Testis (tissue), 2 donors: ENCODE measurements at regions not wholly inside any gene's neighbourhood (a gene's known extent, or its start where the extent isn't known, plus 50 kb on each side); places are given as distances from the start of the nearest gene placed in this dataset.

Experiments
- DNase-seq: peaks from one replicate; pipeline ENCODE4 v3.0.0-alpha.2; 2019
- H3K27ac ChIP-seq, 2 donors: fragments of 200-600 bp; sonication (generic); one replicate each; pipeline ENCODE4 v1.5.1; 2019
- H3K27me3 ChIP-seq: fragments of 200-600 bp; sonication (generic); one replicate; pipeline ENCODE4 v1.5.1; 2019
- H3K36me3 ChIP-seq: fragments of 200-600 bp; sonication (generic); one replicate; pipeline ENCODE4 v1.5.1; 2017; ENCODE audit warnings: low read depth; ENCODE audit errors: missing control alignments
- H3K4me1 ChIP-seq: fragments of 200-600 bp; sonication (generic); one replicate; pipeline ENCODE4 v1.5.1; 2019
- H3K4me3 ChIP-seq, 2 donors: fragments of 200-600 bp; sonication (generic); one replicate each; pipeline ENCODE4 v1.5.1; 2017 to 2019
- H3K9me3 ChIP-seq: fragments of 200-600 bp; sonication (generic); one replicate; pipeline ENCODE4 v1.5.1; 2017
- POLR2A ChIP-seq: fragments of 450-650 bp; IDR thresholded peaks from one replicate; pipeline ENCODE4 v1.6.1; 2017; ENCODE audit warnings: antibody characterized with exemption, mild to moderate bottlenecking, moderate library complexity
- WGBS, 2 donors: methylation state at CpG; one replicate each; pipeline ENCODE4 v1.1.5; 2018; 5-methylcytosine and 5-hydroxymethylcytosine counted together
- intact Hi-C: fragments of 100-400 bp; cut with DNase I; formaldehyde crosslinking; loops from one replicate; pipeline ENCODE4 v1.15.1; 2023; ENCODE audit warnings: low total_unique reads
- TF ChIP-seq, protein P1 (sequence below), 3 experiments: fragments of 450-650 bp in 2 of 3; fragments of 200-600 bp in 1 of 3; sonication (generic) in 1 of 3; IDR thresholded peaks; one replicate each; pipeline ENCODE4 v1.5.1; 2016 to 2019; ENCODE audit warnings: antibody characterized with exemption in 3 of 3, mild to moderate bottlenecking in 2 of 3, moderate library complexity in 1 of 3

DNA sequence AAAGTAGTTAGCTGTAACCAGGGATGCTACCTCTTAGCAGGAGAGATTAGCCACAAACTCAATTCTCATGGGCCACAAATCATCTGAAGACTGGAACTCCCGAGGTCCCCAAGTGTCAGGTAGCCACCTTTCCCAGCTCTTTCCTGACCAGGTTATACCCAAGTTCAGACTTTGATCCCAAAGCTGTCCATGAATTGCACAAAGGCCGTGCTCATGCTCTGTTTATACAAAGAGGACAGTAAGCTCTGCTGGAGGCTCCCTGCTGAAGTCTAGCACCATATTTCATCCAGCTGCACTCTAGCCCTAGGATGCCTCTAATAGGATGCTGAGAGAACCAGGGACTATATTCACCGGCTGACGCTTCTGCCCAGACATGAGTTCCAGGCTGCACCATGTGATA, 271.0 kb upstream of the ADAMTSL1 start:
- WGBS, 2 donors: 89 to 95% methylated on average over 4 of the region's 4 CpGs
- H3K4me1 ChIP-seq: no peaks in the 10 kb centered on the region
- DNase-seq: no peak
- TF ChIP-seq POLR2A: no peak
- TF ChIP-seq, protein P1, sequence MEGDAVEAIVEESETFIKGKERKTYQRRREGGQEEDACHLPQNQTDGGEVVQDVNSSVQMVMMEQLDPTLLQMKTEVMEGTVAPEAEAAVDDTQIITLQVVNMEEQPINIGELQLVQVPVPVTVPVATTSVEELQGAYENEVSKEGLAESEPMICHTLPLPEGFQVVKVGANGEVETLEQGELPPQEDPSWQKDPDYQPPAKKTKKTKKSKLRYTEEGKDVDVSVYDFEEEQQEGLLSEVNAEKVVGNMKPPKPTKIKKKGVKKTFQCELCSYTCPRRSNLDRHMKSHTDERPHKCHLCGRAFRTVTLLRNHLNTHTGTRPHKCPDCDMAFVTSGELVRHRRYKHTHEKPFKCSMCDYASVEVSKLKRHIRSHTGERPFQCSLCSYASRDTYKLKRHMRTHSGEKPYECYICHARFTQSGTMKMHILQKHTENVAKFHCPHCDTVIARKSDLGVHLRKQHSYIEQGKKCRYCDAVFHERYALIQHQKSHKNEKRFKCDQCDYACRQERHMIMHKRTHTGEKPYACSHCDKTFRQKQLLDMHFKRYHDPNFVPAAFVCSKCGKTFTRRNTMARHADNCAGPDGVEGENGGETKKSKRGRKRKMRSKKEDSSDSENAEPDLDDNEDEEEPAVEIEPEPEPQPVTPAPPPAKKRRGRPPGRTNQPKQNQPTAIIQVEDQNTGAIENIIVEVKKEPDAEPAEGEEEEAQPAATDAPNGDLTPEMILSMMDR (IDR thresholded peaks at IDR 0.05): no peak
- no peak overlapping the region for H3K27ac ChIP-seq
- H3K4me3 ChIP-seq: no peak overlapping the region
- intact Hi-C loops: loop anchor here (10.0 kb wide), 1 partner anchor 388 kb away; no protein-coding TSS in a partner anchor
- H3K27me3 ChIP-seq: no peaks in the 10 kb centered on the region
- H3K9me3 ChIP-seq: no peaks in the 10 kb centered on the region
- no peaks in the 10 kb centered on the region for H3K36me3 ChIP-seq

DNA sequence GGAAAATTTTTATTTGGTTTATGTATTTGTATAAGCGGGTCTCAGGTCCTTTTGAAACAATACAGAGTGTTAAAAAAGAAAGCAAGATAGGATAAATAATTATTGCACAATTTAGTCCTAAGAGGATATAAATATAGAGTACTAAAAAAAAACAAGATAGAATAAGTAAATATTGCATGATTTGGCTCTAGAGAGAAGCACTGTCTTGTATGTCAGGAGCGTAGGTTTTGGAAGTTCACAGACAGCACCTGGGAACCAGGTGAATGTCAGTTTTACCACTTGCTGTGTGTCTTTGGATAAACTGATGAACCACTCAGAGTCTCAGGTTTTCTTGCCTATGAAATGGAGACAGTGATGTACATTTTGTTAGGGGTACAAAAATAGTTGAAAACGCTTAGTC, 266.2 kb upstream of the ADAMTSL1 start:
- intact Hi-C loops: loop anchor here (10.0 kb wide), 1 partner anchor 393 kb away; no protein-coding TSS in a partner anchor

DNA sequence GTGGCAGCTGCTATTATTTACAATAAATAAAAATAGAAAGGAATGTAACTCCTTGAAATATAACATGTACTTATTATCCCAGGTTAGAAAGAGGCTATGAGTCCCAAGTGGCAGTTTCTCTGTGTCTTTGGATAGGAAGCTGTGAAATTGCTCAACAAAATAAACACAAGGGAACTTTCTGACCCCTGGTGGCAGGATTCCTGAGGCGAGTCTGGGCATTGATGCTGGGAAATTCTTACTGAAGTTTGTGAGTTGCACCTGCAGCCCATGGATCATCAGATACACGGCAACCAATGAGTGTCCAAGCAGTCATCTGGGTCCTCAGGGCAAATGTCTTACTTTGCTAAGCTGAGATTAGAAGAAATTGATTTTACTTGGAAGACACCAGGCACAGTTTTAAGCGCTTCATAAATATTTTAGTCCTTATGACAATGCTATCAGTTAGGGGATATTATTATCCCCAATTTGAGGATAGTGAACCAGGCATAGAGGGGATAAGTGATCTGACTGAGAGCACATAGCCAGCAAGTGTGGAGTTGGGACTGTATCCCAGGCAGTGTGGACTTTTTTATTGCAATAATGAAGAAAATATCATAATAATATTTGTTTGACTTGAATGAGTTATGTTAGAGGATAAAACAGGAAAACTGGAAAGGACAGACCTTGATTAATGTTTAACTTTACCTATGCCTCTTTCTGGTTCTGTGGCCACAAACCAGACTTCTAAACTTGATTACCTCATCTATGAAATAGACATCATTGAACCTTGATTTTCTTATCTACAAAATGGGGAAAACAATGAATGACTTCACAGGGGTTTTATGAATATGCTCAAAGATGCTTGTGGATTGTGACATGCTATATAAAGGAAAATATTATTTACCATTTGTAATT, 265.5 kb upstream of the ADAMTSL1 start:
- no peak overlapping the region for H3K4me3 ChIP-seq
- H3K27me3 ChIP-seq: no peaks in the 10 kb centered on the region
- H3K36me3 ChIP-seq: no peaks in the 10 kb centered on the region
- H3K9me3 ChIP-seq: no peaks in the 10 kb centered on the region
- TF ChIP-seq POLR2A: no peak
- TF ChIP-seq, protein P1 (IDR thresholded peaks at IDR 0.05): peak; percentile 59 to 70 (median 63)
- H3K4me1 ChIP-seq: no peaks in the 10 kb centered on the region
- intact Hi-C loops: loop anchor here (10.0 kb wide), 1 partner anchor 394 kb away; no protein-coding TSS in a partner anchor
- 47 to 55% methylated on average over 3 of the region's 3 CpGs for WGBS, 2 donors
- peak; percentile 82 for DNase-seq
- H3K27ac ChIP-seq: no peak overlapping the region

More for the DNA sequence above, 266.2 kb upstream of the ADAMTSL1 start:
- H3K27ac ChIP-seq: no peak overlapping the region
- H3K9me3 ChIP-seq: no peaks in the 10 kb centered on the region
- H3K4me1 ChIP-seq: no peaks in the 10 kb centered on the region
- no peak overlapping the region for H3K4me3 ChIP-seq
- TF ChIP-seq, protein P1 (IDR thresholded peaks at IDR 0.05): no peak
- no peak for TF ChIP-seq POLR2A
- DNase-seq: no peak
- H3K36me3 ChIP-seq: no peaks in the 10 kb centered on the region
- no peaks in the 10 kb centered on the region for H3K27me3 ChIP-seq
- 86 to 88% methylated on average over 3 of the region's 3 CpGs for WGBS, 2 donors

DNA sequence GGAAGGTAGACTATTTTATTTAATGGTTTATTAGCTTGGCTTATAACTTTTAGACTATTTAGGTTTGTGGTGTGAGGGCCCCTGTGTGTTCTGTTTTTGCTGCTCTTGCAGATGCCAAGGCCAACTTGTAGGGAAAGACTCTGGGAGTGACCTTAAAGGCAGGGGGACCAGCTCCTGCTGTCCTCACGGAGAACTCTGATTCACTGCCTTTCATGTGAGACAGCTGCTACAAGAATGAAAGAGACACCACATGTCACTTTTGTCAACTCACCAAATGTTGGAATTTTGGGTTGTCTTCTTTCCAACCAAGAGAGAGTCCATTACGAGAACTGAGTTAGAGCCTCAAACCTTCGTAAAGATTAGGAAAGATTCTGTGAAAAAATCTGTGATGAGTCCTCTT, 258.3 kb upstream of the ADAMTSL1 start:
- intact Hi-C loops: no loop called here
- H3K27ac ChIP-seq: no peak overlapping the region
- no peaks in the 10 kb centered on the region for H3K9me3 ChIP-seq
- no peak for DNase-seq
- WGBS, 2 donors: 82 to 86% methylated on average over 3 of the region's 3 CpGs
- H3K4me3 ChIP-seq: no peak overlapping the region
- no peaks in the 10 kb centered on the region for H3K36me3 ChIP-seq
- H3K27me3 ChIP-seq: no peaks in the 10 kb centered on the region
- TF ChIP-seq, protein P1 (IDR thresholded peaks at IDR 0.05): no peak
- no peak for TF ChIP-seq POLR2A
- H3K4me1 ChIP-seq: no peaks in the 10 kb centered on the region
